Upper lobe of left lung (tissue), 6 donors: ENCODE measurements at regions not wholly inside any gene's neighbourhood (a gene's known extent, or its start where the extent isn't known, plus 50 kb on each side); places are given as distances from the start of the nearest gene placed in this dataset.

ENCODE experiments used
- ATAC-seq, 2 donors: fragments of 200-7000 bp; cut with Tn5 transposase; one replicate each; pipeline ENCODE4 v1.9.1; 2022; ENCODE audit warnings: mild to moderate bottlenecking in 2 of 2, moderate library complexity in 2 of 2; ENCODE audit not compliant: low FRiP score in 2 of 2
- DNase-seq, 2 donors: peaks; one replicate each; pipeline ENCODE4 v3.0.0-alpha.2; 2019 to 2020
- H3K27ac ChIP-seq, 4 donors: fragments of 200-600 bp; sonication (generic); one replicate each; pipeline ENCODE4 v1.5.1; 2016 to 2019
- H3K27me3 ChIP-seq, 4 donors: fragments of 200-600 bp; sonication (generic); one replicate each; pipeline ENCODE4 v1.5.1; 2017 to 2019
- H3K36me3 ChIP-seq, 4 donors: fragments of 200-600 bp; sonication (generic); one replicate each; pipeline ENCODE4 v1.5.1; 2016 to 2019
- H3K4me1 ChIP-seq, 4 donors: fragments of 200-600 bp; sonication (generic); one replicate each; pipeline ENCODE4 v1.5.1; 2018 to 2019
- H3K4me3 ChIP-seq, 4 donors: fragments of 200-600 bp; sonication (generic); one replicate each; pipeline ENCODE4 v1.5.1; 2017 to 2019; ENCODE audit warnings: mild to moderate bottlenecking in 2 of 4, moderate library complexity in 1 of 4
- H3K9me3 ChIP-seq, 4 donors: fragments of 200-600 bp; sonication (generic); one replicate each; pipeline ENCODE4 v1.5.1; 2018 to 2019
- CTCF ChIP-seq, 6 experiments: fragments of 450-650 bp in 4 of 6; fragments of 200-600 bp in 2 of 6; sonication (generic) in 2 of 6; IDR thresholded peaks; one replicate each; pipeline ENCODE4 v1.5.1; 2016 to 2019; ENCODE audit warnings: antibody characterized with exemption in 6 of 6
- EP300 ChIP-seq, 4 donors: sonication (generic); formaldehyde crosslinking; IDR thresholded peaks; one replicate each; pipeline ENCODE4 v1.5.1; 2017; ENCODE audit warnings: antibody characterized with exemption in 4 of 4, control low read depth in 2 of 4
- POLR2A ChIP-seq, 4 donors: fragments of 450-650 bp; IDR thresholded peaks; one replicate each; pipeline ENCODE4 v1.5.1; 2016 to 2017; ENCODE audit warnings: antibody characterized with exemption in 4 of 4, mild to moderate bottlenecking in 2 of 4
- POLR2AphosphoS5 ChIP-seq, 2 donors: sonication (generic); formaldehyde crosslinking; IDR thresholded peaks; one replicate each; pipeline ENCODE4 v1.5.1; 2017; ENCODE audit warnings: antibody characterized with exemption in 2 of 2
- WGBS, 2 donors: methylation state at CpG; one replicate each; pipeline ENCODE4 v1.1.5; 2017 to 2018; 5-methylcytosine and 5-hydroxymethylcytosine counted together
- donor health status: DM: no; HTN: no; CAD: no; lungs with moderate emphysema.
- donor health status: DM: no; HTN: yes; CAD: no; lungs with severe emphysema.

- DNase-seq: no peak
- ATAC-seq: no peak
- H3K9me3 ChIP-seq: no peaks in the 10 kb centered on the region
Observed at GRCh38 chr6:167746975-167747374, 79.7 kb upstream of the AFDN start.

GRCh38 chr6:167747645-167748044 is 79.1 kb upstream of the AFDN start:
- H3K27ac ChIP-seq: no peak overlapping the region
- no peak overlapping the region for H3K4me3 ChIP-seq
- H3K9me3 ChIP-seq: no peaks in the 10 kb centered on the region
- H3K4me1 ChIP-seq: peaks cover 9 to 19% (median 14%) of the 10 kb centered on the region in 4 donors
- no peak for ATAC-seq
- DNase-seq: no peak
- no peak for TF ChIP-seq POLR2A (IDR thresholded peaks at IDR 0.05)
- no peak for TF ChIP-seq CTCF (IDR thresholded peaks at IDR 0.05)
- TF ChIP-seq EP300 (IDR thresholded peaks at IDR 0.05): no peak
- TF ChIP-seq POLR2AphosphoS5 (IDR thresholded peaks at IDR 0.05): no peak
- no peaks in the 10 kb centered on the region for H3K27me3 ChIP-seq
- no peaks in the 10 kb centered on the region for H3K36me3 ChIP-seq
- 78 to 84% methylated on average over 5 of the region's 5 CpGs for WGBS, 2 donors

More at GRCh38 chr6:167746975-167747374, 79.7 kb upstream of the AFDN start:
- Histone ChIP-seq H3K36me3 (no peaks in the 10 kb centered on the region), H3K27ac (no peak overlapping the region), H3K27me3 (no peaks in the 10 kb centered on the region), H3K4me1 (peaks cover 9 to 19% (median 14%) of the 10 kb centered on the region in 4 donors), H3K4me3 (no peak overlapping the region)
- TF ChIP-seq CTCF (IDR thresholded peaks at IDR 0.05) (no peak), EP300 (IDR thresholded peaks at IDR 0.05) (no peak)
- WGBS, 2 donors: 75 to 81% methylated on average over 9 of the region's 9 CpGs

GRCh38 chr6:167748046-167748445 is 78.7 kb upstream of the AFDN start:
- no peak for TF ChIP-seq POLR2A (IDR thresholded peaks at IDR 0.05)
- no peak for TF ChIP-seq POLR2AphosphoS5 (IDR thresholded peaks at IDR 0.05)
- TF ChIP-seq CTCF (IDR thresholded peaks at IDR 0.05): no peak
- TF ChIP-seq EP300 (IDR thresholded peaks at IDR 0.05): no peak
- DNase-seq (no peak), ATAC-seq (no peak)
- no peak overlapping the region for H3K4me3 ChIP-seq
- no peaks in the 10 kb centered on the region for H3K36me3 ChIP-seq
- WGBS, 2 donors: 90 to 91% methylated on average over 11 of the region's 11 CpGs
- H3K27me3 ChIP-seq: no peaks in the 10 kb centered on the region
- H3K9me3 ChIP-seq: no peaks in the 10 kb centered on the region
- peaks cover 9 to 19% (median 14%) of the 10 kb centered on the region in 4 donors for H3K4me1 ChIP-seq
- no peak overlapping the region for H3K27ac ChIP-seq

GRCh38 chr6:167748458-167749379 is 78.0 kb upstream of the AFDN start:
- TF ChIP-seq EP300 (IDR thresholded peaks at IDR 0.05) (no peak), CTCF (IDR thresholded peaks at IDR 0.05) (no peak), POLR2A (IDR thresholded peaks at IDR 0.05) (no peak), POLR2AphosphoS5 (IDR thresholded peaks at IDR 0.05) (no peak)
- Histone ChIP-seq H3K27me3 (no peaks in the 10 kb centered on the region), H3K27ac (no peak overlapping the region), H3K36me3 (no peaks in the 10 kb centered on the region), H3K4me3 (no peak overlapping the region), H3K4me1 (peaks cover 9 to 19% (median 14%) of the 10 kb centered on the region in 4 donors), H3K9me3 (no peaks in the 10 kb centered on the region)
- peak in 1 of 2 donors; percentile 76 for DNase-seq
- ATAC-seq: no peak
- 89 to 95% methylated on average over 10 to 26 of the region's 26 CpGs for WGBS, 2 donors
